HEK293 (cell line): ENCODE measurements at regions not wholly inside any gene's neighbourhood (a gene's known extent, or its start where the extent isn't known, plus 50 kb on each side); places are given as distances from the start of the nearest gene placed in this dataset.

Experiments used
- CTCF ChIP-seq: fragments of 450-650 bp; formaldehyde crosslinking; IDR thresholded peaks from 2 replicates; pipeline ENCODE4 v1.5.1; 2016; ENCODE audit warnings: missing biosample characterization, missing genetic modification characterization
- ELK4 ChIP-seq: IDR thresholded peaks from 2 replicates; pipeline ENCODE4 v1.6.1; 2011; ENCODE audit warnings: mild to moderate bottlenecking, low read depth, low read length, borderline replicate concordance
- GFI1B ChIP-seq: fragments of 450-650 bp; formaldehyde crosslinking; IDR thresholded peaks from 2 replicates; pipeline ENCODE4 v1.5.1; 2016; ENCODE audit warnings: missing biosample characterization, missing genetic modification characterization
- ZBTB7A ChIP-seq: fragments of 450-650 bp; formaldehyde crosslinking; IDR thresholded peaks from 2 replicates; pipeline ENCODE4 v1.5.1; 2016; ENCODE audit warnings: low read depth, missing biosample characterization, missing genetic modification characterization
- ZFP37 ChIP-seq: fragments of 450-650 bp; formaldehyde crosslinking; IDR thresholded peaks from 2 replicates; pipeline ENCODE4 v1.5.1; 2016; ENCODE audit warnings: missing biosample characterization, missing genetic modification characterization
- ZNF23 ChIP-seq: fragments of 450-650 bp; formaldehyde crosslinking; IDR thresholded peaks from 2 replicates; pipeline ENCODE4 v1.5.1; 2016; ENCODE audit warnings: missing biosample characterization, missing genetic modification characterization, borderline replicate concordance
- ZNF292 ChIP-seq: fragments of 450-650 bp; formaldehyde crosslinking; IDR thresholded peaks from 2 replicates; pipeline ENCODE4 v1.5.1; 2016; ENCODE audit warnings: low read depth, missing biosample characterization, missing genetic modification characterization, borderline replicate concordance
- ZNF530 ChIP-seq: fragments of 450-650 bp; formaldehyde crosslinking; IDR thresholded peaks from 2 replicates; pipeline ENCODE4 v1.5.1; 2016; ENCODE audit warnings: low read depth, missing biosample characterization, missing genetic modification characterization
- ZNF561 ChIP-seq: fragments of 450-650 bp; IDR thresholded peaks from 2 replicates; pipeline ENCODE4 v1.5.1; 2018; ENCODE audit warnings: missing biosample characterization, missing genetic modification characterization, borderline replicate concordance
- ZNF707 ChIP-seq: fragments of 450-650 bp; formaldehyde crosslinking; IDR thresholded peaks from 2 replicates; pipeline ENCODE4 v1.5.1; 2016; ENCODE audit warnings: missing biosample characterization, missing genetic modification characterization
- ZNF768 ChIP-seq: fragments of 450-650 bp; formaldehyde crosslinking; IDR thresholded peaks from 2 replicates; pipeline ENCODE4 v1.5.1; 2018; ENCODE audit warnings: missing biosample characterization, mild to moderate bottlenecking, missing genetic modification characterization
- ZNF843 ChIP-seq: fragments of 450-650 bp; formaldehyde crosslinking; IDR thresholded peaks from 2 replicates; pipeline ENCODE4 v1.5.1; 2016; ENCODE audit warnings: missing biosample characterization, missing genetic modification characterization
- ZSCAN18 ChIP-seq: fragments of 450-650 bp; formaldehyde crosslinking; IDR thresholded peaks from 2 replicates; pipeline ENCODE4 v1.5.1; 2016; ENCODE audit warnings: missing biosample characterization, missing genetic modification characterization

GRCh38 chr1:80869299-80869698 is 931.4 kb upstream of the ADGRL2 start:
- TF ChIP-seq ZNF292: no peak
- TF ChIP-seq CTCF (tag by site-specific recombination): no peak
- no peak for TF ChIP-seq ELK4
- no peak for TF ChIP-seq ZNF707
- no peak for TF ChIP-seq ZBTB7A (tag by site-specific recombination)
- no peak for TF ChIP-seq ZNF530 (tag by site-specific recombination)
- no peak for TF ChIP-seq ZNF843
- no peak for TF ChIP-seq ZNF561 (tag by site-specific recombination)
- TF ChIP-seq ZNF768 (tag by site-specific recombination): no peak
- no peak for TF ChIP-seq ZSCAN18 (tag by site-specific recombination)
- TF ChIP-seq ZNF23 (tag by site-specific recombination): no peak
- no peak for TF ChIP-seq GFI1B
- no peak for TF ChIP-seq ZFP37 (tag by site-specific recombination)
